ENCODE measurements at regions not wholly inside any gene's neighbourhood (a gene's known extent, or its start where the extent isn't known, plus 50 kb on each side); places are given as distances from the start of the nearest gene placed in this dataset.

DNA sequence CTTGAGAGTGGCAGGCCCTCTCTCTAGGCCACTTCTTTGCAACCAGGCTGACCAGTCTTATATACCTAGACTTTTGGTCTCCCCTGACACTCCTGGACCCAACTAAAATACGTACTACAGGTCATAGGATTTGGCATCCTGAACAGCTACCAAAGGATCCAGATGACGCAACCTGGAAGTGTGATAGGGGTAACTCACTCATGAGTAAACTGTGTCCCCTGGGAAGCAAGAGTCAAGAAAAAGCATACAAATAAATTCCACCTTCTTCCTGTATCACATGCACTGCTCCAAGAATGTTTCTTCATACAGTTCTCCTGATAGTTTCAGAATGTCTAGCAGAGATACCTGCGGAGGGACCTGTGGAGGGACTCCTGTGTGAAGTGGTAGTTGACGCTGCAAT lies 172.3 kb downstream of the MDFIC start:
- H3K27me3 ChIP-seq (ENCODE audit: control insufficient read depth in 2 of 2, insufficient read depth in 2 of 2, low read length in 2 of 2) = no peaks in the 10 kb centered on the region
- intact Hi-C loops (cut with micrococcal nuclease) (no loop called here), in situ Hi-C loops (cut with MboI) (no loop called here)
- no peaks in the 10 kb centered on the region for H3K4me1 ChIP-seq (replicated peaks in 1 of 2; ENCODE audit: control insufficient read depth in 2 of 2, insufficient read depth in 2 of 2, low read length in 2 of 2)
- no peak overlapping the region for H3K4me3 ChIP-seq
- H3K9me1 ChIP-seq (ENCODE audit: control insufficient read depth, insufficient read depth, low read length) = no peaks in the 10 kb centered on the region
- ATAC-seq = no peak
- ChIA-PET CTCF (ENCODE audit: low intra/inter-chr PET ratio) (no interaction called here), POLR2A (no interaction called here)
- H3K9ac ChIP-seq (ENCODE audit: insufficient read depth in 1 of 2, low read depth in 2 of 2, low read length in 2 of 2) = no peak overlapping the region
- WGBS (ENCODE audit: insufficient coverage, low coverage, missing lambda C conversion rate) = 0% methylated on average over 4 of the region's 4 CpGs
- no peaks in the 10 kb centered on the region for H4K20me1 ChIP-seq (replicated peaks; ENCODE audit: control insufficient read depth, insufficient read depth, low read length)
- BruUV-seq (replicated peaks) = no TSS peak
- H3K36me3 ChIP-seq (ENCODE audit: control insufficient read depth, insufficient read depth, low read length) = no peaks in the 10 kb centered on the region
- H2AFZ ChIP-seq (ENCODE audit: low read depth, low read length) = no peak overlapping the region
- no peak for DNase-seq (ENCODE audit: extremely low read depth in 1 of 4, low spot score in 3 of 4)
- FAIRE-seq = no peak
- no peaks in the 10 kb centered on the region for H3K79me2 ChIP-seq (ENCODE audit: control insufficient read depth, insufficient read depth, low read length)
- TF ChIP-seq MEF2A (IDR thresholded peaks at IDR 0.05; ENCODE audit: control insufficient read depth, low read depth, low read length) (no peak), ZNF253 (CRISPR knock-in tag; conservative IDR thresholded peaks at IDR 0.05) (no peak), KLF13 (tag; IDR thresholded peaks at IDR 0.05; ENCODE audit: borderline replicate concordance, low read depth) (no peak), ZNF668 (CRISPR knock-in tag; IDR thresholded peaks at IDR 0.05) (no peak), ERF (CRISPR knock-in tag; IDR thresholded peaks at IDR 0.05) (no peak), ZBTB12 (CRISPR knock-in tag; IDR thresholded peaks at IDR 0.05) (no peak), ZNF589 (CRISPR knock-in tag; IDR thresholded peaks at IDR 0.05; ENCODE audit: low read depth) (no peak), SRSF3 (IDR thresholded peaks at IDR 0.05; ENCODE audit: insufficient read depth, low read length) (no peak), TEAD2 (tag; IDR thresholded peaks at IDR 0.05) (no peak), GTF2A2 (tag; IDR thresholded peaks at IDR 0.05) (no peak), CBX2 (IDR thresholded peaks at IDR 0.05; ENCODE audit: insufficient read depth, low read length, poor library complexity, severe bottlenecking) (no peak), MLLT1 (IDR thresholded peaks at IDR 0.05) (no peak), MCM7 (IDR thresholded peaks at IDR 0.05) (no peak), SRF (CRISPR knock-in tag; IDR thresholded peaks at IDR 0.05) (no peak), ZNF766 (CRISPR knock-in tag; conservative IDR thresholded peaks at IDR 0.05) (no peak), ZC3H11A (IDR thresholded peaks at IDR 0.05; ENCODE audit: low read depth, low read length) (no peak), ZNF212 (CRISPR knock-in tag; IDR thresholded peaks at IDR 0.05) (no peak), DIDO1 (tag; IDR thresholded peaks at IDR 0.05; ENCODE audit: low read depth) (no peak)
- TF ChIP-seq, protein P1, sequence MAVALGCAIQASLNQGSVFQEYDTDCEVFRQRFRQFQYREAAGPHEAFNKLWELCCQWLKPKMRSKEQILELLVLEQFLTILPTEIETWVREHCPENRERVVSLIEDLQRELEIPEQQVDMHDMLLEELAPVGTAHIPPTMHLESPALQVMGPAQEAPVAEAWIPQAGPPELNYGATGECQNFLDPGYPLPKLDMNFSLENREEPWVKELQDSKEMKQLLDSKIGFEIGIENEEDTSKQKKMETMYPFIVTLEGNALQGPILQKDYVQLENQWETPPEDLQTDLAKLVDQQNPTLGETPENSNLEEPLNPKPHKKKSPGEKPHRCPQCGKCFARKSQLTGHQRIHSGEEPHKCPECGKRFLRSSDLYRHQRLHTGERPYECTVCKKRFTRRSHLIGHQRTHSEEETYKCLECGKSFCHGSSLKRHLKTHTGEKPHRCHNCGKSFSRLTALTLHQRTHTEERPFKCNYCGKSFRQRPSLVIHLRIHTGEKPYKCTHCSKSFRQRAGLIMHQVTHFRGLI (CRISPR knock-in tag; IDR thresholded peaks at IDR 0.05) = no peak
- H3K4me2 ChIP-seq (ENCODE audit: insufficient read depth, low read length) = no peak overlapping the region
- H3K27ac ChIP-seq (ENCODE audit: extremely low read depth, low read depth, low read length) = no peak overlapping the region
- H3K9me3 ChIP-seq (replicated peaks; ENCODE audit: control insufficient read depth, insufficient read depth, low read depth, low read length) = no peaks in the 10 kb centered on the region
